HUES64 (cell line): ENCODE measurements at regions not wholly inside any gene's neighbourhood (a gene's known extent, or its start where the extent isn't known, plus 50 kb on each side); places are given as distances from the start of the nearest gene placed in this dataset.

ENCODE experiments used
- H3K27ac ChIP-seq: 2 replicates; pipeline ENCODE4 v1.7.0; 2013; ENCODE audit warnings: low read depth, low read length, inconsistent platforms
- H3K27me3 ChIP-seq: 2 replicates; pipeline ENCODE4 v1.6.1; 2013; ENCODE audit warnings: mild to moderate bottlenecking, low read length; ENCODE audit not compliant: insufficient read depth
- H3K36me3 ChIP-seq: 2 replicates; pipeline ENCODE4 v1.6.1; 2013; ENCODE audit warnings: mild to moderate bottlenecking, low read length; ENCODE audit not compliant: insufficient read depth
- H3K4me1 ChIP-seq: 2 replicates; pipeline ENCODE4 v1.6.1; 2013; ENCODE audit warnings: mild to moderate bottlenecking, low read length, moderate library complexity; ENCODE audit not compliant: insufficient read depth
- H3K4me3 ChIP-seq: 2 replicates; pipeline ENCODE4 v1.5.1; 2013; ENCODE audit warnings: mild to moderate bottlenecking, low read length, moderate library complexity
- H3K9ac ChIP-seq: 2 replicates; pipeline ENCODE4 v1.6.1; 2013; ENCODE audit warnings: mild to moderate bottlenecking, low read depth, low read length
- H3K9me3 ChIP-seq: 2 replicates; pipeline ENCODE4 v1.6.1; 2013; ENCODE audit warnings: low read depth, low read length; ENCODE audit not compliant: insufficient read depth
- WGBS: fragments of 150-250, 120-280 bp; methylation state at CpG from one replicate; pipeline ENCODE4 v1.1.7; 2013; ENCODE audit warnings: missing lambda C conversion rate; 5-methylcytosine and 5-hydroxymethylcytosine counted together

GRCh38 chr9:78884611-78885150, 587.8 kb downstream of the PSAT1 start:
- no peaks in the 10 kb centered on the region for H3K4me1 ChIP-seq
- no peaks in the 10 kb centered on the region for H3K36me3 ChIP-seq
- 97% methylated on average over 4 of the region's 4 CpGs for WGBS
- no peak overlapping the region for H3K27ac ChIP-seq
- H3K9me3 ChIP-seq, result no peaks in the 10 kb centered on the region
- H3K4me3 ChIP-seq, result no peak overlapping the region
- no peak overlapping the region for H3K9ac ChIP-seq
- no peaks in the 10 kb centered on the region for H3K27me3 ChIP-seq

GRCh38 chr9:78892182-78892581, 595.3 kb downstream of the PSAT1 start:
- 88% methylated on average over 1 of the region's 1 CpG for WGBS
- Histone ChIP-seq H3K27me3 (no peaks in the 10 kb centered on the region), H3K9me3 (0 out of 2 replicates have a peak, but pooled peaks cover 5% of the 10 kb centered on the region), H3K9ac (no peak overlapping the region), H3K27ac (no peak overlapping the region), H3K4me3 (no peak overlapping the region), H3K4me1 (no peaks in the 10 kb centered on the region), H3K36me3 (no peaks in the 10 kb centered on the region)

- Histone ChIP-seq H3K9ac (no peak overlapping the region), H3K36me3 (no peaks in the 10 kb centered on the region), H3K4me1 (no peaks in the 10 kb centered on the region), H3K27ac (no peak overlapping the region), H3K9me3 (0 out of 2 replicates have a peak, but pooled peaks cover 5% of the 10 kb centered on the region), H3K4me3 (no peak overlapping the region), H3K27me3 (no peaks in the 10 kb centered on the region)
Observed at GRCh38 chr9:78892769-78893168, 595.8 kb downstream of the PSAT1 start.

- Histone ChIP-seq H3K27me3 (no peaks in the 10 kb centered on the region), H3K9ac (no peak overlapping the region), H3K4me1 (no peaks in the 10 kb centered on the region), H3K9me3 (0 out of 2 replicates have a peak, but pooled peaks cover 5% of the 10 kb centered on the region), H3K27ac (no peak overlapping the region), H3K4me3 (no peak overlapping the region), H3K36me3 (no peaks in the 10 kb centered on the region)
- 98% methylated on average over 2 of the region's 2 CpGs for WGBS
Observed at GRCh38 chr9:78893774-78894401, 597.0 kb downstream of the PSAT1 start.

DNA sequence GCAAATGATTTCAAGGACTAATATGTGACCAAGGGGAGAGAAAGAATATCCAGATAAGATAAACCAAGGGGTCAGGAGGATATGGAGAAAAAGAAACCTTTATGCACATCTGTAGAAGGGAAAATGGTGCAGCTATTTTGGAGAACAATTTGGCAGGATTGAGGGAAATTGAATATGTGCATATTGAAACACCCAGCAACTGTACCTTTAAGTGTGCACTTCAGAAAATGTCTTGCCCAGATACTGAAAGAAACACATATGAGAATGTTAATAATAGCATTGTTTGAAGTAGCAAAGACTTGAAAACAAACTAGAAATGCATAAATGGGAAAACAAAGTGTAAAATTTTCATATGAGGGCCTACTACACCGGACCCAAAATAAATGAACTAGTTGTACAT, 599.6 kb downstream of the PSAT1 start:
- H3K9ac ChIP-seq, result no peak overlapping the region
- H3K27me3 ChIP-seq, result no peaks in the 10 kb centered on the region
- no peaks in the 10 kb centered on the region for H3K4me1 ChIP-seq
- no peaks in the 10 kb centered on the region for H3K36me3 ChIP-seq
- H3K27ac ChIP-seq, result no peak overlapping the region
- no CpG with 5 or more reads among the region's 1 CpG for WGBS
- H3K4me3 ChIP-seq, result no peak overlapping the region
- no peaks in the 10 kb centered on the region for H3K9me3 ChIP-seq

DNA sequence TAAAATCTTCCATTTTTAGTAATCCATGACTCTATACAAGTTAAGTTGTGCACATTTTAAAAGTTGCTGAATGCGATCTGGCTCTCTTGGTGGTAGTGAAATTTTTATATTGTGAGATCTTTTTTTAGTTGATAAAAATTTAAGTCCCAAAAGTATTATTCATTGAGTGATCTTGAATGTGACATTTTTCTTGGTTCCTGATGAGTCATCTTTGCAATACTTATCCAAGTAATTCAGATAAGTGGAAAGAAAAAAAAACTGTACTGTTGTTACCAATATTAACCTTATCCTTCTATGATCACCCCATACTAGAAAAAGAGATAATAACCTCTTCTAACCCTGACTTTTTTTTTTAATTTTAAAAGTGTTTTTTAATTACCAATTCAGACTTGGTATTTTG, 601.3 kb downstream of the PSAT1 start:
- WGBS, result 89% methylated on average over 1 of the region's 1 CpG
- H3K9ac ChIP-seq, result no peak overlapping the region
- H3K36me3 ChIP-seq, result no peaks in the 10 kb centered on the region
- H3K27ac ChIP-seq, result no peak overlapping the region
- H3K4me3 ChIP-seq, result no peak overlapping the region
- H3K9me3 ChIP-seq, result no peaks in the 10 kb centered on the region
- no peaks in the 10 kb centered on the region for H3K27me3 ChIP-seq
- H3K4me1 ChIP-seq, result no peaks in the 10 kb centered on the region

DNA sequence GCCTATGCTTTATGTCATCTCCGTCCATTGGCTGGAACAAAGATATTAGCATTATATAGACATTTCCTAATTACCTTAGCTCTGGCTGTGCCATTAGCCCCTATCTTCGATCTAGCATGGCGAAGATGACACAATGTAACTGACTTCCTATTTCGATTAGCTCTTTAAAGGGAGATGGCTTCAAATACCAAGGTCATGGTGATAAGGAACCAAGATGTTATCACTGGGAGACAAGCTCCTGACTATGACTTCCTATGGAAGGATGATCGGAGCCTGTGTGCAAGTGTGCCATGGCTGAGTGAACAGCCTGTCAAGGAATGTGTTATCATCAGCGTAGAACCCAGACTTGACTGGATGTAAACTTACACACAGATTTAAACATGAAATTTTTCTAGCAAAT, 602.1 kb downstream of the PSAT1 start:
- WGBS, result 95% methylated on average over 6 of the region's 6 CpGs
- Histone ChIP-seq H3K4me3 (no peak overlapping the region), H3K36me3 (no peaks in the 10 kb centered on the region)

DNA sequence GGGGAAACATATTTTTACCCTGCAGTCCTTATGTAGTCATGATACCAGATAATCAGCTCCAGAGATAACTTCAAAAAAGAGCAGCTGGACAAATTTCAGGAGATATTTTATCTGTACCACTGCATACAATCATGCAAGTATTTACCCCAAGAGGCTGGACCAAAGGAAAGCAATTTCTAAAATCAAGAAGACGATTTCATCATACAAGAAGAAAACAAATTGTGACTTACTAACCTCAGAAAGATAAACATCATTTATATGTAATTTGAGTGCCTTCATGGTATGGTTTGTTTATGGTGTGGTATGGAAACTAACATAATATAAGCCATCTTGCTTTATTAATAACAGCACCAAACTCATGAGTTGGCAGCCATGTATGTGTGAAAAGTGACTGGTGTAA, 603.6 kb downstream of the PSAT1 start:
- no peaks in the 10 kb centered on the region for H3K36me3 ChIP-seq
- no peaks in the 10 kb centered on the region for H3K27me3 ChIP-seq
- 100% methylated on average over 1 of the region's 1 CpG for WGBS
- no peak overlapping the region for H3K4me3 ChIP-seq
- no peak overlapping the region for H3K27ac ChIP-seq
- no peak overlapping the region for H3K9ac ChIP-seq
- H3K4me1 ChIP-seq, result no peaks in the 10 kb centered on the region
- H3K9me3 ChIP-seq, result no peaks in the 10 kb centered on the region

More for the DNA sequence above, 602.1 kb downstream of the PSAT1 start:
- Histone ChIP-seq H3K27ac (no peak overlapping the region), H3K4me1 (no peaks in the 10 kb centered on the region), H3K27me3 (no peaks in the 10 kb centered on the region), H3K9me3 (no peaks in the 10 kb centered on the region), H3K9ac (no peak overlapping the region)

- Histone ChIP-seq H3K27me3 (no peaks in the 10 kb centered on the region), H3K36me3 (no peaks in the 10 kb centered on the region), H3K4me3 (no peak overlapping the region), H3K9ac (no peak overlapping the region), H3K9me3 (no peaks in the 10 kb centered on the region), H3K27ac (no peak overlapping the region), H3K4me1 (no peaks in the 10 kb centered on the region)
- WGBS, result 100% methylated on average over 2 of the region's 2 CpGs
Observed at GRCh38 chr9:78902051-78902450, 605.1 kb downstream of the PSAT1 start.

DNA sequence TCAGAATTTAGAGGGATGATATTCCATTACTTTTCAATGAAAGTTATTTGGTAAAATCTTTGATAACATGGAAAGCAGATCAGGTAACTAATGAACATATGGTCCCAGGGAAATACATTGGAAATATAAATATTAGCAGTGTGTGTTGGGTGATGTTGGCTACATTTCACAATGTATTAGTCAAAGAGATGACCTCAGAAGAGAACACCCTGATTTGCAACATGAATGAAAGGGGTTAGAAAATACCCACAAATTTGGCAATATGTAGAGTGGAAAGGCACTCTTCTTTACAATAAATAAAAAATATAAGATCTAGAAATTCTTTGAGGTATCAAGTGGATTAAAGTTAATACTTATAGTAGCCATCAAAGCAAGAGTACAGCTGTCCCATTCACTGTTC, 606.7 kb downstream of the PSAT1 start:
- Histone ChIP-seq H3K4me3 (no peak overlapping the region), H3K4me1 (no peaks in the 10 kb centered on the region), H3K9me3 (no peaks in the 10 kb centered on the region), H3K9ac (no peak overlapping the region), H3K36me3 (no peaks in the 10 kb centered on the region), H3K27me3 (no peaks in the 10 kb centered on the region), H3K27ac (no peak overlapping the region)

GRCh38 chr9:78904686-78905085, 607.8 kb downstream of the PSAT1 start:
- Histone ChIP-seq H3K27ac (no peak overlapping the region), H3K9ac (no peak overlapping the region), H3K4me3 (no peak overlapping the region), H3K9me3 (no peaks in the 10 kb centered on the region), H3K27me3 (no peaks in the 10 kb centered on the region), H3K36me3 (no peaks in the 10 kb centered on the region), H3K4me1 (no peaks in the 10 kb centered on the region)

- Histone ChIP-seq H3K4me1 (no peaks in the 10 kb centered on the region), H3K4me3 (no peak overlapping the region), H3K36me3 (no peaks in the 10 kb centered on the region), H3K9ac (no peak overlapping the region), H3K27me3 (no peaks in the 10 kb centered on the region), H3K9me3 (no peaks in the 10 kb centered on the region), H3K27ac (no peak overlapping the region)
- 93% methylated on average over 1 of the region's 1 CpG for WGBS
Observed at GRCh38 chr9:78905387-78905786, 608.5 kb downstream of the PSAT1 start.
